HUES48 (cell line): ENCODE measurements at regions not wholly inside any gene's neighbourhood (a gene's known extent, or its start where the extent isn't known, plus 50 kb on each side); places are given as distances from the start of the nearest gene placed in this dataset.

Experiments
- H3K27ac ChIP-seq: one replicate; pipeline ENCODE4 v1.7.0; 2013; ENCODE audit warnings: low read depth, low read length, inconsistent platforms
- H3K27me3 ChIP-seq: 2 replicates; pipeline ENCODE4 v1.6.1; 2013; ENCODE audit warnings: mild to moderate bottlenecking, low read length; ENCODE audit not compliant: control insufficient read depth, insufficient read depth
- H3K36me3 ChIP-seq: 2 replicates; pipeline ENCODE4 v1.6.1; 2013; ENCODE audit warnings: low read length; ENCODE audit not compliant: control insufficient read depth, insufficient read depth
- H3K4me1 ChIP-seq: 2 replicates; pipeline ENCODE4 v1.6.1; 2013; ENCODE audit warnings: mild to moderate bottlenecking, low read length; ENCODE audit not compliant: control insufficient read depth, insufficient read depth
- H3K4me3 ChIP-seq: 2 replicates; pipeline ENCODE4 v1.5.1; 2013; ENCODE audit warnings: mild to moderate bottlenecking, low read depth, low read length
- H3K9ac ChIP-seq: 2 replicates; pipeline ENCODE4 v1.6.1; 2013; ENCODE audit warnings: mild to moderate bottlenecking, low read depth, low read length, moderate library complexity
- H3K9me3 ChIP-seq: 2 replicates; pipeline ENCODE4 v1.6.1; 2013; ENCODE audit warnings: low read length; ENCODE audit not compliant: control insufficient read depth, insufficient read depth

GRCh38 chr9:26535151-26535550, 357.5 kb downstream of the CAAP1 start:
- H3K27me3 ChIP-seq, result no peaks in the 10 kb centered on the region
- H3K36me3 ChIP-seq, result no peaks in the 10 kb centered on the region
- H3K4me1 ChIP-seq, result no peaks in the 10 kb centered on the region
- no peak overlapping the region for H3K9ac ChIP-seq
- no peaks in the 10 kb centered on the region for H3K9me3 ChIP-seq
- H3K27ac ChIP-seq, result no peak overlapping the region
- H3K4me3 ChIP-seq, result no peak overlapping the region

GRCh38 chr9:26530841-26531240, 361.8 kb downstream of the CAAP1 start:
- H3K9me3 ChIP-seq, result no peaks in the 10 kb centered on the region
- no peaks in the 10 kb centered on the region for H3K4me1 ChIP-seq
- H3K27me3 ChIP-seq, result no peaks in the 10 kb centered on the region
- no peak overlapping the region for H3K4me3 ChIP-seq
- no peak overlapping the region for H3K9ac ChIP-seq
- H3K36me3 ChIP-seq, result no peaks in the 10 kb centered on the region
- no peak overlapping the region for H3K27ac ChIP-seq

DNA sequence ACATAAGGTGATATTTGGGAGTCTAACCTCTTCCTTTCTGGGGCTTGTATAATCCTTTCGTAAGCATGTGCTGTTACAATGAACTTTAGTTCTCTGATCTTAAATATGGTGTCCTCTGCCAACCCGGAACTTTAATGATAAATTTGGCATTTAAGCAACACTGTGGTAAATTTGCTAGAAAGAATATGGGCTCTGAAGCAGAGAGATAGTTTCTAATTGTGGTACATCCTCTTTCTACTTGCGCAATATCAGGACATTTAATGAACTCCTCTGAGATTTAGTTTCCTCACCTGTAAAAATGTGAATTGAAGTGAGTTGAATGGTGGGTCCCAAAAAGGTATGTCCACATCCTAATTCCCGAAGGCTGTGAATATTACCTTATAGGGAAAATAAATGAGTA, 364.7 kb downstream of the CAAP1 start:
- Histone ChIP-seq H3K27me3 (no peaks in the 10 kb centered on the region), H3K4me3 (no peak overlapping the region), H3K4me1 (no peaks in the 10 kb centered on the region), H3K36me3 (no peaks in the 10 kb centered on the region), H3K9ac (no peak overlapping the region), H3K27ac (no peak overlapping the region), H3K9me3 (no peaks in the 10 kb centered on the region)

- Histone ChIP-seq H3K4me3 (no peak overlapping the region), H3K36me3 (no peaks in the 10 kb centered on the region), H3K9ac (no peak overlapping the region), H3K27ac (no peak overlapping the region), H3K27me3 (no peaks in the 10 kb centered on the region), H3K4me1 (no peaks in the 10 kb centered on the region), H3K9me3 (no peaks in the 10 kb centered on the region)
Measured at GRCh38 chr9:26524267-26524666, 368.3 kb downstream of the CAAP1 start.

- H3K27ac ChIP-seq, result no peak overlapping the region
- H3K4me1 ChIP-seq, result no peaks in the 10 kb centered on the region
- H3K27me3 ChIP-seq, result no peaks in the 10 kb centered on the region
- H3K4me3 ChIP-seq, result no peak overlapping the region
- no peaks in the 10 kb centered on the region for H3K9me3 ChIP-seq
- no peak overlapping the region for H3K9ac ChIP-seq
- no peaks in the 10 kb centered on the region for H3K36me3 ChIP-seq
Measured at GRCh38 chr9:26523577-26523976, 369.0 kb downstream of the CAAP1 start.

GRCh38 chr9:26520141-26520540, 372.5 kb downstream of the CAAP1 start:
- no peak overlapping the region for H3K27ac ChIP-seq
- H3K9ac ChIP-seq, result no peak overlapping the region

DNA sequence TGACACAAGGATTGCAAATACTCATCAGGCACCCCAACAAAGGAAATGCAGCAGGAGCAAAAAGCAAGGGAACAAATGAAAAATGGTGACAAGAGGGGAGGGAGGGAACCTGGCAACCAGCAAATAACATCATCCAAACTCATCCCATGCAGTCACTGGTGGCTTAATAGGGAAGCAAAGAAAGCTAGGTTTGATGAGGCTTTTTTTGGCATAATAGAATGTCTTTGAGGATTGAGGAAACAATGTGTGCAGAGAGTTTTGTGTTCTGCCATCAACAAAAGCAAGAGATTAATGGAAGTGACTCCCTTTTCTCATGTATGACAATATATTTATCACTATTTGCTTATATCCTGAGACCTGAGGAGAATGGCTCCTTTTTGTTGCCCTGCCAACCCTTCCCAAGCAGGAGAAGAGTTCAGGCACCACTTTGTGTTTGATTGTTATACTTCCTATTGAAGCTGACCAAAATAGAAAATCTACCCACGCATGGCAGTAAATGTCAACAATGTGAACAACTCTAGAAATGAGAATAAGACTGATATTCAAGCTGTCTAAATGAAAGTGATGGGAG, 375.7 kb downstream of the CAAP1 start:
- Histone ChIP-seq H3K9me3 (no peaks in the 10 kb centered on the region), H3K27me3 (no peaks in the 10 kb centered on the region), H3K9ac (no peak overlapping the region), H3K36me3 (no peaks in the 10 kb centered on the region), H3K4me3 (no peak overlapping the region), H3K4me1 (no peaks in the 10 kb centered on the region), H3K27ac (no peak overlapping the region)

More at GRCh38 chr9:26520141-26520540, 372.5 kb downstream of the CAAP1 start:
- Histone ChIP-seq H3K4me1 (no peaks in the 10 kb centered on the region), H3K36me3 (no peaks in the 10 kb centered on the region), H3K27me3 (no peaks in the 10 kb centered on the region), H3K9me3 (no peaks in the 10 kb centered on the region), H3K4me3 (no peak overlapping the region)

DNA sequence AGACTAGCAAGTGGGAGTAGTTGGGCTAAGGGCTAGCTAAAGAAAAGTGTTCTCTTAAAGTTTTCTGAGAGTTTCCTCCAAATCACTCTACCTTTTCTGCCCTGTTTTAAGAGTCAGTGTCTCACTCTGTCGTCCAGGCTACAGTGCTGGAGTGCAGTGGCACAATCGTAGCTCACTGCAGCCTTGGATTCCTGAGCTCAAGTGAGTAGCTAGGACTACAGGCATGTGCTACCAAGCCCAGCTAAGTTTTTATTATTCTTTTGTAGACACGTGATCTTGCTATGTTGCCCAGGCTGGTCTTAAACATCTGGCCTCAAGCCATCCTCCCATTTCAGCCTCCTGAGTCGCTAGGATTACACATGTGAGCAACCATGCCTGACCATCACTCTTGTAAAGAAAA, 378.9 kb downstream of the CAAP1 start:
- no peaks in the 10 kb centered on the region for H3K4me1 ChIP-seq
- H3K27me3 ChIP-seq, result no peaks in the 10 kb centered on the region
- H3K27ac ChIP-seq, result no peak overlapping the region
- no peak overlapping the region for H3K4me3 ChIP-seq
- H3K36me3 ChIP-seq, result no peaks in the 10 kb centered on the region
- H3K9me3 ChIP-seq, result no peaks in the 10 kb centered on the region
- H3K9ac ChIP-seq, result no peak overlapping the region

GRCh38 chr9:26510137-26510536, 382.5 kb downstream of the CAAP1 start:
- H3K4me1 ChIP-seq, result no peaks in the 10 kb centered on the region
- H3K27me3 ChIP-seq, result no peaks in the 10 kb centered on the region
- H3K9me3 ChIP-seq, result no peaks in the 10 kb centered on the region
- H3K36me3 ChIP-seq, result no peaks in the 10 kb centered on the region
- H3K27ac ChIP-seq, result no peak overlapping the region
- no peak overlapping the region for H3K9ac ChIP-seq
- H3K4me3 ChIP-seq, result no peak overlapping the region

- Histone ChIP-seq H3K36me3 (no peaks in the 10 kb centered on the region), H3K27me3 (no peaks in the 10 kb centered on the region), H3K4me1 (no peaks in the 10 kb centered on the region), H3K9me3 (no peaks in the 10 kb centered on the region), H3K9ac (no peak overlapping the region), H3K27ac (no peak overlapping the region), H3K4me3 (no peak overlapping the region)
Measured at GRCh38 chr9:26508897-26509296, 383.7 kb downstream of the CAAP1 start.

- no peaks in the 10 kb centered on the region for H3K4me1 ChIP-seq
- no peak overlapping the region for H3K4me3 ChIP-seq
- H3K9ac ChIP-seq, result no peak overlapping the region
- H3K9me3 ChIP-seq, result no peaks in the 10 kb centered on the region
- H3K27ac ChIP-seq, result no peak overlapping the region
- no peaks in the 10 kb centered on the region for H3K27me3 ChIP-seq
- no peaks in the 10 kb centered on the region for H3K36me3 ChIP-seq
Measured at GRCh38 chr9:26504057-26504456, 388.5 kb downstream of the CAAP1 start.

DNA sequence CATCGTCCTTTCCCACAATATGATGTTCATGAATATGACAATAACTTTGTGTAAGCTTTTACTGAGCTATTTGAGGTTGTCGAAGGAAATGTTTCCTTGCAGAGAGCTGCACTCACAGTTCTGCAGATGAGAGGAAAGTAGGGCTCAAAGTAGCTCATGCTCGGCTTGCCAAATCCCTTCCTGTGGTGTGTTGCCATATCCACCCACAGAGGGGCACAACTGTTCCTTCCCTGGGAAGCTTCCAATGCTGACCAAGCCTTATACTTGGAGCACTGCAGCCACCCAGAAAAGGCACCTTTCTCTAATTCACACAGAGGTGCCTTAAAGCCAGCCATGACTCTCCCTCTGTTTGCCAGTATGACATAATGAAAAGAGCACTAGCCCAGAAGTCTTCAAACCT, 390.3 kb downstream of the CAAP1 start:
- Histone ChIP-seq H3K4me1 (no peaks in the 10 kb centered on the region), H3K27ac (no peak overlapping the region), H3K36me3 (no peaks in the 10 kb centered on the region)

More for the DNA sequence above, 390.3 kb downstream of the CAAP1 start:
- no peaks in the 10 kb centered on the region for H3K27me3 ChIP-seq
- H3K9me3 ChIP-seq, result no peaks in the 10 kb centered on the region
- no peak overlapping the region for H3K4me3 ChIP-seq
- no peak overlapping the region for H3K9ac ChIP-seq
